ENCODE measurements at regions not wholly inside any gene's neighbourhood (a gene's known extent, or its start where the extent isn't known, plus 50 kb on each side); places are given as distances from the start of the nearest gene placed in this dataset.
A peak's percentile ranks its signal among the peaks of the same experiment; 100 is the strongest.

GRCh38 chr4:165666836-165667235, 206.2 kb upstream of the TLL1 start:
- no peak for ATAC-seq
- DNase-seq (ENCODE audit: low spot score): no peak

GRCh38 chr4:165667969-165668368, 205.1 kb upstream of the TLL1 start:
- no peak for ATAC-seq

DNA sequence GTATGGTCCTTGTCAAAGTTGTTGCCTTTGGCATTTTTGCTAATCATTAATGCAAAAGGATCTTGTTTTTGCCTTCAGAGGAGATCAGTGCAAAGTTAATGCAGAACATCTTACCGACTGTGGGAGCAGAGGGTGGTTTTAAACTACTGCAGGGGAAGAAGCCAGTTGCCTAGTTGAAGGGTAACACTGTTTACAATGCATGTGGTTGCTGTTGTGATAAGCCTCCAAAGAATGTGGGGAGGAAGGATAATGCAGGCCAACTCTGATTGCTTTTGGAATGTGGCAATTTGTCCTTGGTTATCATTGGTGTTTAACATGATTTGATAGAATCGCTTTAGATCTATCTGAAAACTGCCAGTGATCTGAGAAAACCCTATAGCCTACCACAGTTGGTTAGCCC, 204.3 kb upstream of the TLL1 start:
- DNase-seq (ENCODE audit: low spot score) (no peak), ATAC-seq (no peak)

More at GRCh38 chr4:165667969-165668368, 205.1 kb upstream of the TLL1 start:
- no peak for DNase-seq (ENCODE audit: low spot score)

DNA sequence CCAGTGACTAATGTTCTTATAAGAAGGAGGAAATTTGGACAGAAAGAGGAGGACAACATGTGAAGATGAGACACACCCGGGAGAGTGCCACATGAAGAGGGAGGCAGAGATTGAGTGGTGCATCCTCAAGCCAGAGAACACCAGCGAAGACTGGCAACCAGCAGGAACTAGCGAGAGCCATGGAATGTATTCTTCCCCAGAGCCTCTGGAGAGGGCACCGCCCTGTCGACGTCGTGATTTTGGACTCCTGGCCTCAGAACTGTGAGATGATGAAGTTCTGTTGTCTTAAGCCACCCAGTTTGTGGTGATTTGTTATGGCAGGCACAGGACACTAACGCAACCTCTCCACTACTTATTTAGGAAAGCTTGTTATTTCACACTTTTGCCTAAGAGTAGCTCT, 196.0 kb upstream of the TLL1 start:
- DNase-seq (ENCODE audit: low spot score) (no peak), ATAC-seq (no peak)

GRCh38 chr4:165678236-165678935, 194.7 kb upstream of the TLL1 start:
- no peak for DNase-seq (ENCODE audit: low spot score)
- ATAC-seq: no peak

DNA sequence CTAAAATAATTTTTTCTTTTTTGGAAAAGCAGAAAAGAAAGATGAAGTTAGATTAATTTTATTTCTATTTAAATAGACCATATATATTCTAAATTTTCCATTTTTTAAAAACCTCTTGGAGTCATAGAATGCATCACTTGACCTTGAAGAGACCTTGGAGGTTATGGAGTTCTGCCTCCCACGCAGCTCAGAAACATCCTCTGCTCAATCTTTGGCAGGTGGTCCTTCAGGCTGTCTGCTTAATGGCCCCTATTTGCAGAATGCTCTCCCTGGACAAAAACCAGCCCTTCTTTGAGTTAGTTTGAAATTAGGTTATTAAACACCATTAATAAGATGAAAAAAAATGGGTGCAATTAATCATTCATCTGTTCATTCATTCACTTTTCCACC, 194.1 kb upstream of the TLL1 start:
- ATAC-seq: no peak

GRCh38 chr4:165680821-165681220, 192.2 kb upstream of the TLL1 start:
- DNase-seq (ENCODE audit: low spot score): no peak
- no peak for ATAC-seq

More for the DNA sequence above, 194.1 kb upstream of the TLL1 start:
- DNase-seq (ENCODE audit: low spot score): no peak

DNA sequence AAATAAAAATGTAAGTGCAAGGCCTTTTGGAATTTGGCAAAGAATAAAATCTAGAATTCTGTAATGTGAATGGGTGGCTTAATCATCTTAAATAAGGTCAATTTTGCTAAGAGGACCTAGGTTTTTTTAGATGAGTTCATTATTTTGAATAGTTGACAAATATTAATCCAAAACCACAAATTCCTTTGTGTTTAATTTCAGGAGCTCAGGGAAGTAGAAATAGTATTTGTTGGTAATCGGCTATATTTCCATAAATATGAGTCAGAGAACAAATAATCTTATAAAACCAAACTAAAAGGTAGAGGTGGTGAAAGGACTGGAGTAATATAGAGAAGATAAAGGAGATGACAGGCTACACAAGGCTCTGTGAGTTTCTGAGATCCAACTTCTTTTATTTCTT, 190.4 kb upstream of the TLL1 start:
- ATAC-seq (no peak), DNase-seq (ENCODE audit: low spot score) (no peak)

- no peak for ATAC-seq
- DNase-seq (ENCODE audit: low spot score): no peak
Measured at GRCh38 chr4:165684177-165684805, 188.7 kb upstream of the TLL1 start.

GRCh38 chr4:165686756-165687155, 186.3 kb upstream of the TLL1 start:
- ATAC-seq: no peak
- no peak for DNase-seq (ENCODE audit: low spot score)

- no peak for ATAC-seq
- DNase-seq (ENCODE audit: low spot score): no peak
Measured at GRCh38 chr4:165689159-165689558, 183.9 kb upstream of the TLL1 start.

GRCh38 chr4:165692082-165692481, 181.0 kb upstream of the TLL1 start:
- no peak for ATAC-seq
- no peak for DNase-seq (ENCODE audit: low spot score)

GRCh38 chr4:165698272-165698671, 174.8 kb upstream of the TLL1 start:
- no peak for ATAC-seq
- DNase-seq (ENCODE audit: low spot score): no peak

- no peak for ATAC-seq
Measured at GRCh38 chr4:165699055-165699454, 174.0 kb upstream of the TLL1 start.

GRCh38 chr4:165700855-165701254, 172.2 kb upstream of the TLL1 start:
- ATAC-seq (peak; percentile 35), DNase-seq (ENCODE audit: low spot score) (no peak)

More at GRCh38 chr4:165699055-165699454, 174.0 kb upstream of the TLL1 start:
- no peak for DNase-seq (ENCODE audit: low spot score)

DNA sequence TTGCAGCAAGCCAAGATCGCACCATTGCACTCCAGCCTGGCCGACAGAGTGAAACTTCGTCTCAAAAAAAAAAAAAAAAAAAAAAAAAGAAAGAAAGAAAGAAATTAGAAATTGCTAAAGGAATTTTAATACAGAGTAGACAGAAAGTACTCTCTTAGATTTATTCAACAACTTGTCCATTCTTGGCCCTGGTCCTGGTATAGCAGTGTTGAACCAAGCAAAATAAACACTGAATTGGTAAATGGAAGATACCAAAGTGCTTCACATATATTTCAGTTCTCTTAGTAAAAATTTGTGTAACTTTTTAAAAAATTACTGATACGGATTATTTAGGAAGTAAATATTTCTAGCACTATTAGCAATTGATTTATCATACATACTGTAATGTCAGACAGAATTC, 165.9 kb upstream of the TLL1 start:
- DNase-seq (ENCODE audit: low spot score) (no peak), ATAC-seq (peak; percentile 83)

DNA sequence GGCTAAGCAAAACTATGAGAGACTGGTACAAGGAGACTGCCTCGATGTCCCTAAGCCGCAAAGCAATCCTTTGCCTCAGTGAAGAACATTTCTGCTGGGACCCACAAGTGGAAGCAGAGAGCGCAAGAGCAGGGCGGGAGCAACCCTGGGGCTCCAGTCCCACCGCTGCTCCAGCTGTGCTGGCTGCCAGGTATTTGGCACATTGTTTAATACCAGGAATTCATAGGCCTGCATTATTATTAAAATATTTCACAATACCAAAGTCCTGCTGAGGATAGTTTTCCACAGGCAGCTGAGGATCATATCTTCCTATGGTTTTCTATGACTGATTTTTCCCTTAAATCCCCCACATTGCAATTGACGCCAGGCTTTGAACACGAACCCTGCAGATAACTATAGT, 163.5 kb upstream of the TLL1 start:
- ATAC-seq: peak; percentile 54
- no peak for DNase-seq (ENCODE audit: low spot score)

DNA sequence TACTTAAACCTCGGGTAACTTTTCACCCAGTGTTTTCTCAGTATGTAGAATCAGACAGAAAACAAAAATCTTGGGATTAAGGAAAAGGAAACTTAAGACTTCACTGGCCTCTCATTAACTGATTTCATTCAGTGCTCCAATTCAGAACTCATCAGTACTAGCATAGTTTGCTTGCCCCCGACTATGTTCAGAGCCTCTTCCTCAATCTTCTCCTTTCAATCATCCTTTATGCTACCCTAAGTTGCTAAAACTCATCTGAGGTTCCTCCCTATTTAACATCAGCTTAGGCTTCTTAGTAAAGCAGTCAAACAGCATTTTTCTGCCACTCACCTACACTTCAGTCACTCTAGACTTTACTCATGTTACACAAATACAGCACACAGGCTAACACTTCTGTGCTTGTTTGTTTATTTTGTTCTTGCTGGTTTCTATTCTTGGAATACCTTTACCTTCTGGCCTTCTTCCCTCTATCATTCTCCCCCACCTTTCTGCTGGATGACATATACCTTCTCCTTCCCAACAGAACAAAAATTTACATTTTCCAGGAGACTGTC, 163.0 kb upstream of the TLL1 start:
- DNase-seq (ENCODE audit: low spot score) (no peak), ATAC-seq (peak; percentile 89)

- DNase-seq (ENCODE audit: low spot score): no peak
- no peak for ATAC-seq
Measured at GRCh38 chr4:165711436-165711835, 161.6 kb upstream of the TLL1 start.

GRCh38 chr4:165711912-165712311, 161.1 kb upstream of the TLL1 start:
- DNase-seq (ENCODE audit: low spot score): no peak
- ATAC-seq: no peak

DNA sequence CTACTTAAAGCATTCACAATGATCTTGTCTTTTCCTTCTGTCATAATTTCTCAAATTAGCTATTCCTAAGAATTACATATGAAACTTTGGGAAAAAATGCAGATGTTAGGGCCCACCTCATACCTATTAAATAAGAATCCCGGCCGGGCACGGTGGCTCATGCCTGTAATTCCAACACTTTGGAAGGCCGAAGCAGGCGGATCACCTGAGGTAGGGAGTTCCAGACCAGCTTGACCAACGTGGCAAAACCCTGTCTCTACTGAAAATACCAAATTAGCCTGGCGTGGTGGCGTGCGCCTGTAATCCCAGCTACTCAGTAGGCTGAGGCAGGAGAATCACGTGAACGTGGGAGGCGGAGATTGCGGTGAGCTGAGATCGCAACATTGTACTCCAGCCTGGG, 158.4 kb upstream of the TLL1 start:
- ATAC-seq (no peak), DNase-seq (ENCODE audit: low spot score) (no peak)

- ATAC-seq (no peak), DNase-seq (ENCODE audit: low spot score) (no peak)
Measured at GRCh38 chr4:165715211-165715610, 157.8 kb upstream of the TLL1 start.

DNA sequence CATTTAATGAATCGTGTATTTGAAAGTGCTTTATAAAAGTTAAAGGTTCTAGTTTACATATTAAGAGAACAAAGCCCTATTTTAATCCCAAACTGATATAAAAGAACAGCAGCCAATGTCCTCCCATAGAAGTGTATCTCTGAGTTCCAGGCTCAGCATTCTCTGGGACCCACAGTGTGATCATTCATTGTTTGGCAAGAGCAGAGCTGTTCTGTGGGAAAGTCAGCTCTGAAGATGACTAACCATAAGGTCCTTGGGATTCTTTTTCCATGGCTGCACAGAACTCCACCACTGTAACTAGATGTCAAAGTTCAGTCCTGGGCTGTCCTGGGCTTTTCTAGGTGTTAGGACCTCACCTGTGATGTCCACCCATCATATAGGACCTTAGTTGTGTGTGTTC, 157.0 kb upstream of the TLL1 start:
- DNase-seq (ENCODE audit: low spot score) (no peak), ATAC-seq (no peak)

Measured in left lobe of liver (tissue), 2 donors.